K562 (cell line): ENCODE measurements at regions not wholly inside any gene's neighbourhood (a gene's known extent, or its start where the extent isn't known, plus 50 kb on each side); places are given as distances from the start of the nearest gene placed in this dataset.

Source experiments
- ATAC-seq: fragments of 200-7000 bp; cut with Tn5 transposase; 3 replicates; pipeline ENCODE4 v1.9.1; 2020; ENCODE audit warnings: moderate library complexity
- BruUV-seq: library from RNA; stranded (reverse); fragments of 400-500 nt; replicated peaks from 2 replicates; lab custom pipeline; 2021; lab: Mats Ljungman, UMichigan
- CTCF ChIA-PET: fragments of 300-600 bp; formaldehyde crosslinking; extraction: SDS; loops from one replicate; lab custom pipeline; 2021; ENCODE audit warnings: low intra/inter-chr PET ratio; lab: Yijun Ruan, JAX
- POLR2A ChIA-PET: fragments of 300-600, 350-650 bp; sonication (Branson Sonifier 250); formaldehyde crosslinking; extraction: SDS; loops from one replicate; lab custom pipeline; 2021; ENCODE audit warnings: antibody characterized with exemption, inconsistent platforms; lab: Yijun Ruan, JAX
- DNase-seq, 4 experiments: peaks; one replicate each; pipeline versions ENCODE4 v3.0.0 to v3.0.0-alpha.2; 2011 to 2018; ENCODE audit warnings: low spot score in 3 of 4, mixed read lengths in 3 of 4; ENCODE audit errors: extremely low read depth in 1 of 4
- FAIRE-seq: peaks from 2 replicates; lab custom pipeline; 2011; peaks lifted over from hg19 to GRCh38; lab: Jason Lieb, UNC
- H2AFZ ChIP-seq: 2 replicates; pipeline ENCODE4 v1.6.0; 2011; ENCODE audit warnings: low read depth, low read length, control low read depth, inconsistent platforms
- H3K27ac ChIP-seq: fragments of 200-600 bp; 3 replicates; pipeline ENCODE4 v1.8.0; 2011; ENCODE audit warnings: low read depth, mild to moderate bottlenecking, control low read depth, inconsistent platforms, low read length, moderate library complexity, mixed read lengths; ENCODE audit errors: extremely low read depth
- H3K27me3 ChIP-seq, 2 experiments: fragments of 300-600 bp in 1 of 2; 2 replicates in 1 of 2; 3 replicates in 1 of 2; pipeline versions ENCODE4 v1.6.0 to v1.8.0; 2011; ENCODE audit warnings: inconsistent platforms in 2 of 2, low read length in 2 of 2, mild to moderate bottlenecking in 1 of 2, mixed read lengths in 1 of 2, moderate library complexity in 1 of 2; ENCODE audit not compliant: control insufficient read depth in 2 of 2, insufficient read depth in 2 of 2
- H3K36me3 ChIP-seq: fragments of 300-600 bp; 3 replicates; pipeline ENCODE4 v1.8.0; 2011; ENCODE audit warnings: mild to moderate bottlenecking, low read length, inconsistent platforms; ENCODE audit not compliant: control insufficient read depth, insufficient read depth
- H3K4me1 ChIP-seq, 2 experiments: fragments of 200-600 bp in 1 of 2; replicated peaks in 1 of 2; 2 replicates in 1 of 2; 3 replicates in 1 of 2; pipeline versions ENCODE4 v1.5.1 to v1.8.0; 2011; ENCODE audit warnings: inconsistent platforms in 2 of 2, low read length in 2 of 2, mild to moderate bottlenecking in 1 of 2, mixed read lengths in 1 of 2, moderate library complexity in 1 of 2; ENCODE audit not compliant: control insufficient read depth in 2 of 2, insufficient read depth in 2 of 2
- H3K4me2 ChIP-seq: 2 replicates; pipeline ENCODE4 v1.6.1; 2011; ENCODE audit warnings: low read length, control low read depth, inconsistent platforms, mixed read lengths; ENCODE audit not compliant: insufficient read depth
- H3K4me3 ChIP-seq: fragments of 200-600 bp; sonication (generic), shearing (Covaris generic); 2 replicates; pipeline ENCODE4 v1.5.1; 2016; ENCODE audit warnings: control low read depth, inconsistent platforms
- H3K79me2 ChIP-seq: fragments of 200-600 bp; 3 replicates; pipeline ENCODE4 v1.8.0; 2011; ENCODE audit warnings: low read length, inconsistent platforms; ENCODE audit not compliant: control insufficient read depth, insufficient read depth
- H3K9ac ChIP-seq, 2 experiments: 2 replicates each; pipeline versions ENCODE4 v1.6.0 to v1.6.1; 2011; ENCODE audit warnings: low read depth in 2 of 2, low read length in 2 of 2, control low read depth in 1 of 2, inconsistent platforms in 1 of 2, mild to moderate bottlenecking in 1 of 2, mixed read lengths in 1 of 2; ENCODE audit not compliant: insufficient read depth in 1 of 2
- H3K9me1 ChIP-seq: one replicate; pipeline ENCODE4 v1.6.0; 2011; ENCODE audit warnings: inconsistent platforms, mild to moderate bottlenecking, low read length, moderate library complexity; ENCODE audit not compliant: control insufficient read depth, insufficient read depth
- H3K9me3 ChIP-seq: replicated peaks from 2 replicates; pipeline ENCODE4 v1.5.1; 2011; ENCODE audit warnings: low read depth, low read length, inconsistent platforms; ENCODE audit not compliant: control insufficient read depth, insufficient read depth
- H4K20me1 ChIP-seq: replicated peaks from 2 replicates; pipeline ENCODE4 v1.6.1; 2011; ENCODE audit warnings: low read length, inconsistent platforms, mixed read lengths; ENCODE audit not compliant: control insufficient read depth, insufficient read depth
- GABPB2 ChIP-seq: fragments of 250-450 bp; sonication (Bioruptor Pico); conservative IDR thresholded peaks from 2 replicates; pipeline ENCODE4 v1.5.1; 2021; ENCODE audit warnings: mild to moderate bottlenecking
- HSF4 ChIP-seq: fragments of 250-450 bp; sonication (Bioruptor Pico); IDR thresholded peaks from 2 replicates; pipeline ENCODE4 v2.1.2; 2022; ENCODE audit warnings: mild to moderate bottlenecking, moderate library complexity, borderline replicate concordance
- SIN3A ChIP-seq, 2 experiments: fragments of 150-350 bp in 1 of 2; IDR thresholded peaks; 2 replicates each; pipeline ENCODE4 v1.6.1; 2011 to 2016; ENCODE audit warnings: borderline replicate concordance in 2 of 2, low read depth in 2 of 2, low read length in 2 of 2, mild to moderate bottlenecking in 2 of 2, moderate library complexity in 2 of 2; ENCODE audit not compliant: control insufficient read depth in 1 of 2
- WGBS: fragments of 100-300 bp; shearing (Covaris generic); methylation state at CpG from one replicate; pipeline ENCODE4 v1.1.6; 2016; ENCODE audit warnings: low coverage, mixed read lengths; ENCODE audit not compliant: insufficient coverage; ENCODE audit errors: missing lambda C conversion rate; 5-methylcytosine and 5-hydroxymethylcytosine counted together
- in situ Hi-C: fragments of 300-500 bp; cut with MboI; formaldehyde crosslinking; loops from 4 replicates; pipeline ENCODE4 v1.15.0; 2018; ENCODE audit warnings: inconsistent platforms, mixed read lengths
- intact Hi-C: fragments of 100-400 bp; cut with micrococcal nuclease; formaldehyde crosslinking; loops from 2 replicates; pipeline ENCODE4 v1.14.2; 2022
- TF ChIP-seq, protein P1 (sequence below): fragments of 450-650 bp; conservative IDR thresholded peaks from 2 replicates; pipeline ENCODE4 v1.6.1; 2016; ENCODE audit warnings: missing genetic modification characterization, low read depth, mild to moderate bottlenecking, missing compliant biosample characterization, moderate library complexity

DNA sequence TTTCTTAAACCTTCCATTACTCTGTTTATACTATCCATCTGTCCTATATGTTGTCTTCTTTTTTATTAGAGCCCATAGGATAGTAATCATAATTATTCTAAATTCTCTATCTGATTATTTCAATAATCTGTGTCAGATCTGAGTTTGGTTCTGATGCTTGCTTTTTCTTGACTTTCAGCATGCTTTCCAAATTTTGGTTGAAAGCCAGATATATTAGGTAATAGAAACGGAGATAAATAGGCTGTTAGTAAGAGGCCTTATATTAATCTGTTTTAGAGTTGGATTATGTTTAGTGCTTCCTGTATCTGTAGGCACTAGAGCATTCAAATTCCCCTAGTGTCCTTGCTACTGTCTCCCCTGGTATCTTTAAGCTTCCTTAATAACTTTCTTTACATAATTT is 939.9 kb upstream of the GHITM start:
- ATAC-seq = no peak
- WGBS = 0% methylated on average over 1 of the region's 1 CpG
- H3K4me1 ChIP-seq = no peaks in the 10 kb centered on the region
- no peak for TF ChIP-seq SIN3A (IDR thresholded peaks at IDR 0.05; ENCODE audit: borderline replicate concordance in 2 of 2, control insufficient read depth in 1 of 2, low read depth in 2 of 2, low read length in 2 of 2)
- TF ChIP-seq, protein P1, sequence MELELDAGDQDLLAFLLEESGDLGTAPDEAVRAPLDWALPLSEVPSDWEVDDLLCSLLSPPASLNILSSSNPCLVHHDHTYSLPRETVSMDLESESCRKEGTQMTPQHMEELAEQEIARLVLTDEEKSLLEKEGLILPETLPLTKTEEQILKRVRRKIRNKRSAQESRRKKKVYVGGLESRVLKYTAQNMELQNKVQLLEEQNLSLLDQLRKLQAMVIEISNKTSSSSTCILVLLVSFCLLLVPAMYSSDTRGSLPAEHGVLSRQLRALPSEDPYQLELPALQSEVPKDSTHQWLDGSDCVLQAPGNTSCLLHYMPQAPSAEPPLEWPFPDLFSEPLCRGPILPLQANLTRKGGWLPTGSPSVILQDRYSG (tag) = no peak
- TF ChIP-seq, all 486 proteins: peak for 0
- DNase-seq (no peak), FAIRE-seq (no peak)
- Histone ChIP-seq H3K4me2 (no peak overlapping the region), H3K36me3 (no peaks in the 10 kb centered on the region), H2AFZ (no peak overlapping the region), H3K9ac (no peak overlapping the region), H3K27ac (no peak overlapping the region), H3K27me3 (no peaks in the 10 kb centered on the region), H3K4me3 (no peak overlapping the region), H4K20me1 (no peaks in the 10 kb centered on the region), H3K9me3 (no peaks in the 10 kb centered on the region; the same call in 1 of the 2 replicates), H3K79me2 (no peaks in the 10 kb centered on the region), H3K9me1 (no peaks in the 10 kb centered on the region)
- in situ Hi-C loops = no loop called here
- ChIA-PET POLR2A (no interaction called here), CTCF (no interaction called here)
- BruUV-seq = no TSS peak
- intact Hi-C loops = no loop called here

DNA sequence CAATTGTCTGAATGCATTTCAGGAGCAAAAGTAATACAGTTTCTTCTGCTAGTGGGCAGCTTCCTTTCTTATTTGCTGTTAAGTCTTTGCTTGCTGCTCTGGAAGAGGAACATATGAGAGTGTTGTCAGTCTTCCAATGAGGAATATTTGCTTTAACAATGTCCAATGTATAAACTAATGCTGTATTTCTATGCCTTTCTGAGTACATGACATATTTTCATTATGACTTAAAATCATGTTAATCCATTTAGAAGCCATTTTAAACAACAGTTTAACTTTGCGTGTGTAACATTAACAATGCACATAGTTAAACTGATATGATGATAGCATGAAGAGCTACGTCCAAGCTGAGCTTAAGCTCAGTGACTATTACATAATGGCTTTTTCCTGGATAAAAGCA is 933.4 kb upstream of the GHITM start:
- no TSS peak for BruUV-seq
- FAIRE-seq = no peak
- no peak for TF ChIP-seq HSF4 (CRISPR knock-in tag)
- TF ChIP-seq GABPB2 = no peak

More for the DNA sequence above, 933.4 kb upstream of the GHITM start:
- ATAC-seq (no peak), DNase-seq (no peak)
- Histone ChIP-seq H2AFZ (no peak overlapping the region), H3K9ac (no peak overlapping the region), H3K27ac (no peak overlapping the region), H4K20me1 (no peaks in the 10 kb centered on the region), H3K4me3 (no peak overlapping the region), H3K9me1 (no peaks in the 10 kb centered on the region), H3K4me2 (no peak overlapping the region), H3K4me1 (no peaks in the 10 kb centered on the region), H3K36me3 (no peaks in the 10 kb centered on the region), H3K79me2 (no peaks in the 10 kb centered on the region), H3K27me3 (no peaks in the 10 kb centered on the region), H3K9me3 (no peaks in the 10 kb centered on the region; the same call in 1 of the 2 replicates)
- in situ Hi-C loops = no loop called here
- ChIA-PET CTCF (no interaction called here), POLR2A (no interaction called here)
- intact Hi-C loops = no loop called here
- 0% methylated on average over 2 of the region's 2 CpGs for WGBS
